HuH-7.5 (cell line): ENCODE measurements at regions not wholly inside any gene's neighbourhood (a gene's known extent, or its start where the extent isn't known, plus 50 kb on each side); places are given as distances from the start of the nearest gene placed in this dataset.

ENCODE experiments used
- DNase-seq: peaks from one replicate; pipeline ENCODE4 v3.0.0; 2011; ENCODE audit warnings: low spot score

DNA sequence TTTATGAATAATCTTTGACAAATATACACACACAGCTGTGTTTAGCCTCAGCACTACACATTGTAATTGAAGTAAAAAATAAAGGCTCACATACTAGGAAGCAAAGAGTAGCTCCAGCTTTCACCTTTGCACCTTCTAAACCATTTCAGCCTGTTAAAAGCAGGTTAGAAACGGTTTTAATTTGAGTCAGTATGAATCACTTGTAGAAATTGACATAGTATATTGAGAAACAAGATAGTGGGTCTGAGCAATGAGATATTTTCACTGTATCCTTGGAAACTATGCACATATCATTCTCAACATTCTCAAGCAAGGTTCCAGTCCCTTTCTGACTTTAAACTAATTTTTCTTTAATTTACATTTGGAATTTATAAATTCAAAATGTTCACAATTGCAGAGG lies 380.3 kb downstream of the AASDHPPT start:
- DNase-seq: no peak

DNA sequence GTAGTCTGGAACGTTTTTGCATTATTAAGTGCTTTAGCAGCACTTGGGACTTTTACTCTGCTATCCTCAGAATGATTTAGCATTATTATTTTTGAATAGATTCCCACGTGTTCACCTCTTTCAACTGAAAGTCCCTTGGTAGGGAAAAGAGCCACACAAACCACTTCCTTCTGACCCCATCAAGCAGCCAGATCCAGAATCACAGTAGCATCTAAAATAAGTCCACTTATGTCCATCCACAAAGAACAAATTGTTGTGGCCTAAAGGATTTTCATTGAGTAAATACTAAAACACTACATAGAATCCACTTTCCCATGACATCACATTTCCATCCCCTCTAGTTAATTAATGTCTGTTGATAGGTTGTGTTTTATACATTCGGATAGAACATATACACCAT lies 381.7 kb downstream of the AASDHPPT start:
- DNase-seq: no peak

DNA sequence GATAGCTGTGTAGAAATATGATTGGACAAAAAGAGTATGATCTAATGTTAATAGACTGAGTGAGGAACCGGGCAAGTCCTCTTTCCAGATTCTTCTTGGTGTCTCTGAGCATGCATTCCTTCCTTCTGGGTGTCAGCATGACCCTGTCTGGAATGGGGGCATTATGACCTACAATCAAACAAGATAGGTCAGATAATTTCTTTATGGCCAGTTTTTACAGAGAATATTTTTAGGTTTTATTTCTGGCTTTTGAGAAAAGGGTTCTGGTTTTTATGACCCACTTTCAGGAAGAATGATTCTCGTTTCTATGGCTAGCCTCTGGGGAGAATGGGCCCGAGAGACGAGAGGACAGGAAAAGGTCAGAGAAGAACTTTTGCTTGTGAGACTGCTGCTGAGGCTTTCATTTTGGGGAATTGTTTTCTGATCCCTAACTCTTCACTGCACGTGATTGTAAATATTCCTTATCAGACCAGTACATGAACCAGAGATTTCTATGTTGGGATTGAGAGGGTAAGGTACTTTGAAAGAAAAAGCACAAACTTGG lies 383.8 kb downstream of the AASDHPPT start:
- no peak for DNase-seq

DNA sequence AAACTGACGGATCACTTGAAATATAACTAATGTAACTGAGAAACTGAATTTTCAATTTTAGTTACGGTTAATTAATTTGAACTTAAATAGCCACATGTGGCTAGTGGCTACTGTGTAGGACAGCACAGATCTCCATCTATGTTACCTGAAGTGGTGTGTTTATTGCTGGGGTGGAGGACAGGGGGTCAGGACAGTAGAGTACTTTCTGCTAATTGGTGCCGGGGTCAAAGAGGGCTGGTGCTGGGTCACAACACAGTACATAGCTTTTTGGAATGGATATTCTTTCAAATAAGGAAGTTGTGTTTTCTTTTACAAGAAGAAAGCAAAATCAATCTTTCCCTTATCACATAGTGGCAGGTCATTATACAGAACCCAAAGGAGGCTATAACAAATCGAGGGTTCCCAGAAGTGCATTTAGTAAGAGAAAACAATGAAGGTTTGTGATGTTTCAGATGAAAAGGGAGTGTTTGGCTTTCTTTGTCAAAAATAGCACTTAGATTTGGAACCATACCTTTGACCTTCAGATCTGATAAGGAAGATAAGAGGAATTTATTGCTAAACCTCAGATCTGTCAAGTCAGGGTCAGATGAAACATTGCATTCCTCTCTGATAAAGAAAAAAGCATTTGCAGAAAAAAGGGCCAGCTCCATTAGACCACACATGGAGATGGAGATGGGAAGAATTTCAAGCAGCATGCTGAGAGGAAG lies 384.5 kb downstream of the AASDHPPT start:
- no peak for DNase-seq

DNA sequence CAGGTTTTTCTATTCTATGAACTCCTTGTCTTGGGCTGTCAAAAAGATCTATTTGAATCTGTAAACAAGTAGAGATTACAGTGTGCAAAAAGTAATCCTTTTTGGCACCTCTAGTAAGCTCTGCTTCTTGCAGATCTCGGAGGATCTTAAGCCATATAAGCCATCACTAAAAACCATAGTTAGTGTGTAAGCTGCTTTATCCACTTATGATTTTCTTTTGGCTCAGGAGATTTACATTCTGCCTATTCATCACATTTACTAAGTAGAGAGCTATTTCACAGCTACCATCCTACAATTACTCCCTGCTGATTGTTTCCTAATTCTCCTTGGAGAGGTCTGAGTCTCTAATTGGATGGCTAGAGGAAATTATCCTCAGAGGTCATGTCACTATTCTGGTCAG lies 385.7 kb downstream of the AASDHPPT start:
- DNase-seq: no peak

DNA sequence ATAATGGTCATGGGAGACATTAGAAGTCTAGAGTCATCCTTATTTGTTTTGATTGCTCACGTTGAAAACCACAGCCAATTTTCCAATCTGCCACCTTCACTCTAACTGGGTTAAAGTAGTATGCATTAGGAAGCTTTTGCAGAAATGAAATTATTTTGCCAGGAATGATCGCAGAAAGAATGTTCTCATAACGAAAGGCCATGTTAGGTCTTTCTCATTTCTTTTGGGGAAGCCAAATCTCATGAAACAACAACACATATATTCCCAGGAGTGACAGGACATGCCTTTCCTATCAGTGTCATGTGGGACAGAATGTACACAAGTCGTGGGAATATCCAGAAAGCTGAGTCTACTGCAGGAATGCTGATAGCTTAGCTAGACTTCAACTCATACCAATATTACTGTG lies 386.3 kb downstream of the AASDHPPT start:
- no peak for DNase-seq

DNA sequence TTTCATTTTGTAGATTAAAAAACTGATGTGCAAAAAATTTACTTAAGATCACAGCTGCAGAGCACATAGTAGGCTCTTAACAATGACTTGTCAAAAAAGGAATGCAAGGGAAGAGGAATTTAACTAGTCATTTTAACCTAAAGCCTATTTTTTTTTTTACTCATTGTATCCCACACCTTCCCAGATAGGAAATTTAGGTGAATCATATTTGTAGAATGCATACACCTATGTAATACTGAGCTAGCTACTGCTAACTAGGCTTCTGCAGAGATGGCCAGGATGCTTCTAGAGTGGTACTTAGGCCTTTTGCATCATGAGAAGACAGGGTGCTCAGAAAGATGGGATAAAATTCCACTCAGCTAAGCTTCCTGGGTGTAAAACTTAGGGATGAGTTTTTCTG lies 387.3 kb downstream of the AASDHPPT start:
- DNase-seq: no peak

DNA sequence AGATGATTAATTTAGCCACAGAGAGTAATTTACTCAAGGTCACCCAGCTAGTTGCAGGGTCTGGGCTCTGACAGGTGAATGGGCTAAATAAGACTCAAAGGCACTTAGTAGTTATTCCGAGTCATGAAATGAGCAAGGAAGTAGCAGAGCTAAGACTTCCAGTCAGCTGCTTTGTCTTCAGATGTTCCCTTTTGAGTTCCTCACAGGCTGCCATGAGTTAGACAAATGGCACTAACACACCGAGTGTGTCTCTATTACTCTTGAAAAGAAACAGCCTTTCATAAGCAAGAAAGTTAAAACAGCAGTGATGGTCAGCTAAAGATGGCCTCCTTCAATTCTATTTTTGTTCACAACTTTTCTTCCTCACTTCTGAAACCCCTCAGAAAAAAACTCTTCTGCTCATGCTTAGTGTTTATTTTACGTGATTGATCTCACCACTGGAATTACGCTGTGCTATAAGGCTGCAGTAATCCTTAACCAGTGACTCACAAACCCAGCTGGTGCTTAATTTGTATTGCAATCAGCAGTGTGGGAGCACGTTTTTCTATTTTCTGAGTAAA lies 389.1 kb downstream of the AASDHPPT start:
- no peak for DNase-seq

DNA sequence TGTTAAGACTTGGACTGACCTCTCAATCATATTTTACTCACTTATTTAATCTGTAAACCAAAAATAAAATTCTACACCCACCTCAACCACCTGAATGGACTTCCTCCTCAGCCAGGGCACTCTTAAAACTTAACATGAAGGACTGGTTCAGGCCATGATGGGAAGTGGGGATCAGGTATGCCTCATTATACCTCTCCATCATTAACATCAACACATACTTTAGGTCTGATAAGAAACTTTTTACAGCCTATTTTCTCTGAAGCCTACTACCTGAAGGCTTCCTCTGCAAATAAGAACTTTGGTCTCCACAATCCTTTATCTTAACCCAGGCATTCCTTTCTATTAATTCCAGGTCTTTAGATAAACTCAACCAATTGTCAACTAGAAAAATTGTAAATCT lies 390.0 kb downstream of the AASDHPPT start:
- DNase-seq: no peak

DNA sequence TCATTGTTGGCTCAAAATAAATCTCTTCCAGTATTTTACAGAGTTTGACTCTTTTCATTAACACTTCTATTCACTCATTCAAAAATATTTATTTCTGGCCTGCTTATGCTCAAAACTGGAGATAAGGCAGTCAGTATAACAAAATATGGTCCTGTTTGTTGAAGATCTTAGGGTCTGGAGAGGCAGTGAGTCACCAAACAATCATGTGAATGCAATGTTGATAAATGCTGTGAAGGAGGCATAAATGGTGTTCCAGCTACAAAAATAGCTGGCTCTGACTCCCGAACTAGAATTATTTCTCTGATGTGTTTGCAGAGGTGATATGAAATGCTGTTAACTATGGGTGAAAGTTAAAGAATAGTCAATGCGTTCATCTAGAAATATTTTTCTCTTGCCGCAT lies 390.6 kb downstream of the AASDHPPT start:
- no peak for DNase-seq

DNA sequence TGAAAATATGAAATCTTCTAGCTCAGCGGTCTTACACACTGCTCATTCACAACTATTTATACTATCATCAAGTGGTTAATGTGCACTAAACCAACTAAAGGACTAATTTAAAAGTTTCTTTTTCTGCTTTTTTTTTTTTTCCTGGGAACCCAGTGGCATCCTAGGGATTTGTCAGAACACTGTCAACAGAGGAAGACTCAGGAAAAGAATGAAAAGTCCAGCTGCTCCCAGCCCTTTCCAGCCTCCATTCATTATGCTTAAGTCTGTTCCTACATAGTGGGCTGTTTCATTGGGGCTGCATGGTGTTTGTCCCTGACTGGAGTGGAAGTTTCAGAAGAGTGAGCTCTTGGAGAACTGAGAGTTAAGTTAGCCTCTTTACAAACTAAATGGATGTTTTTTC lies 391.1 kb downstream of the AASDHPPT start:
- DNase-seq: no peak

DNA sequence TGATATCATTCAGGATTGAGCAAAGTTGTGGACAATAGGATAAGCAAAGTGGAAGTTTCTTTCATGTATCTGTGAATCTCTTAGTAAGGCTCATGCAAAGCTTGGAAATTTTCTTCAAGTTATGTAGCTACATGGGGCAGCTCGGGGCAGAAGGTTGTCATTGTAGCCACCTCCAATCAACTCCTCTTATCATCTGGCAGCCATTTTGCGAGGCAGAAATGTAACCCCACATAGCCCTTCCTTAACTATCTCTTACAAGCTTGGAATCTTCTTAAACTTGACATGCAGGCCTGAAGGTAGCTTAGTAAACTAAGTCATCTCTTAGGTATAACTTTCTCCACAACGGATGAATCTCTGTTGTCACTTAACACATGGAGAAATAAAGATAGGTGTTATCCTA lies 392.8 kb downstream of the AASDHPPT start:
- DNase-seq: no peak

DNA sequence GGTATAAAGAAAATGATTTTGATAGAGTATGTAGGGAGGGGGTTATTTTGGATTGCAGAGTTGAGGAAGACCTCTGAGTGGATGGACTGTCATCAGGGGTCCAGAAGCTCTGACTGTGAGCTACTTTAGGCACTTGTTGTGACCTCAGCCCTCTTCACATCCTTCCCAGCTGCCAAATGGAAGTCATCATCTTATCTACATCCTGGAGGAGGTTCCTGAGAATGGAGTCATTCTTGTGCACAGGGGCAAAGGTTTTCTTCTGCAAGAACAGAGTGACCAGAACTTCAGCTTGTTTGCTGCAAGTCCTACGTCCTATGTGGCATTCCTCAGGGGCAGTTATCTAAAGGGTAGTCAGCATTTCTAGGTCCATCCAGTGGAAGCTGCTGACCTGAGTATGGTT lies 393.8 kb downstream of the AASDHPPT start:
- DNase-seq: no peak

DNA sequence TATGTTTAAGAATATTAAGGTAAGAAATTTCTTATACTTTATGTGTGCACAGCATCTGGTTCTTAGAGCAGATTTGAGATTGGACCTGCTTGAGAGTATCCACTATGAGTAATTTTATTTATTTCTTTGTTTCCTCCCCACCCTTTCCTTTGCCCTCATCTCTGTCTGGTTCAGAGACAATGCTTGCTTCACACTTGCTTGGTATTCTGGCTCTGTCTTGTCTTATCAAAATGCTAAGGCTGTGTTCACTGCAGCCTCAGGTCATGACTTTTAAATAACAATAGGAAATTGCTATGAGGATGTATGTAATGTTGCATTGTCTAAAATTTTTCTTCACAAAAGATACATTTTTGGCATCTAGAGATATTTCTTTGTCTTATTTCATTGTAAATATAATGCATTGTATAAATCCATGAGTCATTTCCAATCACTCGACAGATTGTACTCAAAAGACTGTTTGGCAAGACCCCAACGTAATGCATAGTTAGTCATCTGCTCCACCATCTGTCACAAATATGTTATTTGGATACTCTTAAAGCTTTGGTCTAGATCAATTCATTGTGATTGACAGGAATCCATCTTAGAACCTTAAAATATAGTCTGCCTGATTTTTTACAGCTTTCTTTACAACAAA lies 395.7 kb downstream of the AASDHPPT start:
- no peak for DNase-seq

DNA sequence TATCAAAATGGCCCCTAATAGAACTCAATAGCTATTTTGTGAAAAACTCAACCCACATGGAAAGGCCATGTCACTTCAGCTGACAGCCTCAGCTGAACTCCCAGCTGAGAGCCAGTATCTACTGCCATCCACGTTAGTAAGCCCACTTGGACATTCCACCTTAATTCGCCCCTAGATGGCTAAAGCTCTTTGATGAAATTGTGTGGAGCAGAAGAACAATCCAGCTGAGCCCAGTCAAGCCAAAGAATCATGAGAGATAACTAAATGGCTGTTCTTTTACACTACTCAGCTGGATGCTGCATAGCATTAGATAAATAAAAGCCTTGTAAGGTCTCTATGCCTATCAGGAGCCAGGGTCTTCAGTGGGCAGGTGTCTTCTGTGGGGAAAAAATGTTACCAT lies 396.8 kb downstream of the AASDHPPT start:
- DNase-seq: no peak

DNA sequence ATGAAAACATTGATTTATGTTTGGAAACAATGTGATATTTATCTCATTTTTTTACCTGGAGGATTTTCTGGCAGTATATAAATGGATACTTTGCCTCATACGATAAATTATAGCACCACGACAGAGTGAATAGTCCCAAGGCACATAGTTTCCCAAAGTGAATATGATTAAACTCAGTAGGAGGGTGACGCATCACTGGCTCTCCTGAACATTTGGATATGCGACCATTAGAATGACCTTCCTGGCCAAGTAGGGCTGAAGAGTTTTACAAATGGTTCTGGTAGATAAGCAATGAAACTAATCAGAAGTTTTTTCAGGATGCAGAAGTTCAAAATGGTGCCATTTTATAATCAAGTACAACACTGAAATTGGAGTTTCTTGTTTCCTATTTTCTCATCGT lies 397.7 kb downstream of the AASDHPPT start:
- DNase-seq: no peak

DNA sequence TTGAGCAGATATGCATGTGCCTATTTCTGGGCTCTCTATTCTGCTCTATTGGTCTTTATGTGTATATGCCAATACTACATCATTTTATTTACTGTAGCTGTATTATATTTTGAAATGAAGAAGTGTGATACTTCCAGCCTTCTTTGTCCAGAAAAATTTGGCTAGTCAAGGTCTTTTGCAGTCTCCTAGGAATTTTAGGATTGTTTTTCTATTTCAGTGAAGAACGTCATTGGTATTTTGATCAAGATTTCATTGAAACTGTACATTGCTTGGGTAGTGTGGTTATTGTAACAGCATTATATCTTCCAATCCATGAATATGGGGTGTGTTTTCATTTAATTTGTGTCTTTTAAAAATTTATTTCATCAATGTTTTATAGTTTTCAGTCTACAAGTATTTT lies 400.3 kb downstream of the AASDHPPT start:
- DNase-seq: no peak

DNA sequence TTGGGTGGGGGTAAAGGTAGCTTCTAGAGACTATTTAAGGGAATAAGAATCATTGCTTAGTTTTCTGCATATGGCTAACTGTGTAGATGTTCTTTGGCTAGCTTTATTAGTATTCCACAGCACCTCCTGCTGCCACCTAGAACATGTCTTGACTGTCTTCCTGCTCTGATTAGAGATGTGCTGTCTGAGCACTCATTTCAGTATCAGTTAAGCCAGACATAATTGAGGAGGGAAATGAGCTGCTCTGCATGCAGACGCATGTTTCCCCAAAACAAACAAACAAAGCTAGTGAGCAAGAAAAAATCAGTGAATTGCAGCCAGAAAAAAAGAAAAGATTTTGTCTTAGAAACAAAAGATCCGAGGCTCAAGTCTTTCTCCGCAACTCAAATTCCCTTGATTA lies 402.2 kb downstream of the AASDHPPT start:
- DNase-seq: no peak

DNA sequence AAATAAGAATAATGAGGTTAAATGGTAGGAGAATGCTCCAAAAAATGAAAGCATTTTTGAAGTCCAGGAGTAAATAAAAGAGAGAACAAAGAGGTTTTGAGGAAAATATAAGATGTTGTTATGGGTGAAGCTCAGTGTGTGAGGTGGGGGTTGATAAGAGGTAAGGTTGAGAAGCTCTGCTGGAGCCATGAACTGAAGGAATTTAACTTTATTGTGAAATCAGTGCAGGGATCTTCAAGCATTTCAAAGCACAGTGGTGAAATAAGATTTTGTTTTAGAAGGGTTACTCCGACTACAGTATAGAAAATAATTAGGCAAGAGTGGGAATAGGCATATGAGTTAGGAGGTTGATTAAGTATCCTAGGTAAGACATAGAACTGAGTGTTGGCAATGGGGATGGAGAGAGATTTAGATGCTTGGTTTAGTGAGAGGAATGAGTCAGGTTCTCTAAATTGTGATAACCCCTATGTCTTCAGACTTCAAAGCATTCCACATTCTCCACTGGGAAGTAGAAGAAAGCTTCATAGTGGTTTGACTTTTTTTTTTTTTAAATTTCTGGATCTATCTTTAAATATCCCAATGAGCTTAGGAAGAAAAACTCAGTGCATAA lies 403.2 kb downstream of the AASDHPPT start:
- no peak for DNase-seq

DNA sequence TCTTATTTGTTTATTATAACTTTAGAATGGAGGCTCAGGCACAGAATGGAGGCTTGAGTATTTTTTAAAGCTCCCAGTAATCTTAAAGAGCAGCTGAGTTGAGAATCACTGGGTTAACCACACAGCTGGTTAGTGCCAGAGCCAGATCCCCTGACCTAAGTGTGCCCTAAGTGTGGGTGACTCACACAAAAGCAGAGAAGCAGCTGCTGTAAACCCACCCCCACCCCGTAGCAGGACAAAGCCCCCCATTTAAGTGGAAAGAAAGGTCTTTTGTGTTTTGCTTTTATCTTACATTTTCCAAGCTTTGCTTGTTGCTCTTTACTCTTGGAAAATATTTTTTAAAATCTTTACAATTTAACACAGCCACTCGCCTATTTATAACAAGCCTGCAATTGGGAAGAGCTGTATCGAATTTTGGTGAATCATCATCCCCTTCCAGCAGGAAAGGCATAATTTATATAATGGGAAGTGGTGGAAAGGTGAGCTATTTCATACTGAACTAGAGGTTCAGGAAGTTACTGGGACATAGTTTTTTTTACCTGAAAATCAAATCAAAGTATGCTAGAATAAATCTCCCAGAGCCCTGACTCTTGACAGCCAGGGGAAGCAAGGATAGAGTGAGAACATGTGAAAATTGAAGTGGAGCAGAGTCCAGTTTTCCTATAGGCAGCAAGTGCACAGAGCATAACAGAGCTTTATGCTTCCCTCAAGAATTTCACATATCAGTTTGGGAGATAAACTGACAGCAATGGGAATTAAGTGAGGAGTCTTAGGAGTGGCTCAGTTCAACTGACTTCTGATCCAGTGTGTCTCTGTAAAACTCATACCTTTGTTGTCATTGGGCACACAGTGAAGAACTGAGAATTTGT lies 405.7 kb downstream of the AASDHPPT start:
- no peak for DNase-seq

DNA sequence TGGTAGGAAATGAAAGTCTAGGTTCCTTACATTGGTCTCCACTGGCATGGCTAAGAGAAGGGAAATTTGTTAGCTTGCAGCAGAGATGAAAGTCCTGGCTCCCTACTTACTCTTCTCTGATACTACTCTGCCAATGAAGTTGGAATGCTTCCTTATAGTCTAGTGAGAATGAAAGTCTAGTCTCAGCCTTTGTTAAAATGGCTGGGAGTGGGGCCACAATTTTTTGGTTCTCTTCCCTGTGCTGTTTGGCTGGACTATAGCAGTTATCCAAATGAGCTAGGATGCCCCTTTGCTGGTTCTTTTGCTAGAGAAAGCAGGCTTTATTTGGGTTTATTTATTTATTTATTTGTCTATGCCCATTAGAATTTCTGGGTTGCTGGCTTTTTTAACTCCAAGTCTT lies 414.3 kb downstream of the AASDHPPT start:
- DNase-seq: no peak

DNA sequence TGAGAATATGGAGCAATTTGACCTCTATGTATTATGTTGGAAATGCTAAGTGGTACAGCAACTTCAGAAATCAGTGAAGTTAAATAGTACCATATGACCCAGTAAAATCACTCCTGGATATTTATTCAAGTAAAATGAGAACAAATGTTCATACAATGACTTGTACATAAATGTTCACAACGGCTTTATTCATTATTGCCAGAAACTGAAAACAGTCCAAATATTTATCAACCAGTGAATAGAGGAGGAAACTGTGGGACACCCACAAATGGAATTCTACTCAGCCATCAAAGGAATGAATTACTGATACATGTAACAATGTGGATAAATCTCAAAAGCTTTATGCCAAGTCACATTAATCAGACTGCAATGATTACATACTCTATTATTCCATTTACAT lies 416.3 kb downstream of the AASDHPPT start:
- DNase-seq: no peak
